ENCODE measurements at regions not wholly inside any gene's neighbourhood (a gene's known extent, or its start where the extent isn't known, plus 50 kb on each side); places are given as distances from the start of the nearest gene placed in this dataset.
A peak's percentile ranks its signal among the peaks of the same experiment; 100 is the strongest.

DNA sequence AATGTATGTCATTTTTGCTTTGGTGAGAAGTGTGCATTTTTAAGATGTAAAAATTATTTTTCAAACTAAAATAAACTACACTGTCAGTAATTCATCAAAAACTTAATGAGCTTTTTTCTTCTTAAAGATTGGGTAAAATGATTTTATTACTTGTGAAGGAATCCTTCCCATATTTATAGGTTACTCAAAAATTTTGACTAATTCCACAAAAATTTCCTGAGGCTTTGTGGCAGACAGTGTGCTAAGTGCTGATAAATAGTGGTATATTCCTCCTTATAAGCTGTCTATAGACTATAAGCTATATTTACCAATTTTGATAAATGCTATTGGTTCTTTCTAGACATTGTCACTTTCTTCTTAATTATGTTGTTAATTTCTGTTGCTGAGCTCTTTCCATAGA, 284.5 kb upstream of the SEMA6D start:
- TF ChIP-seq GATA3 (IDR thresholded peaks at IDR 0.05; ENCODE audit: low read depth, low read length) (no peak), GATA2 (IDR thresholded peaks at IDR 0.05; ENCODE audit: low read depth, low read length) (no peak)

DNA sequence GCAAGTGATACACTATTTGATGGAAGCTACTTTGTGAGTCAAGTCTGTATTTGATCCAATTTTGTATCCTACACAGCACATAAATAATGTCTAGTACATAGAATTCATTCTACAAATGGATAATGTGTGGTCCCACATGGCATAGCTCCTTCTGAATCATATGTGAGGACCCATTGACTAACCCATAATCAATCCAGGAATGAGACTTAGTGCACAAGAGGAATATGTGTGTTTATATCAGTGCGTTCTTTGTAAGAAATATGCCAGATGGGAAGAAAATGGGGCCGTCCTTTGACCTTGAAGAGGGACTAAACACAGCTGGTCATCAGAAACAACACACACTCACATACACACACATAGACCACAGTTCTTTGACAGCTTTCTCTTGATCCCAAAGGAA, 282.7 kb upstream of the SEMA6D start:
- TF ChIP-seq GATA3 (IDR thresholded peaks at IDR 0.05; ENCODE audit: low read depth, low read length) (no peak), GATA2 (IDR thresholded peaks at IDR 0.05; ENCODE audit: low read depth, low read length) (no peak)

DNA sequence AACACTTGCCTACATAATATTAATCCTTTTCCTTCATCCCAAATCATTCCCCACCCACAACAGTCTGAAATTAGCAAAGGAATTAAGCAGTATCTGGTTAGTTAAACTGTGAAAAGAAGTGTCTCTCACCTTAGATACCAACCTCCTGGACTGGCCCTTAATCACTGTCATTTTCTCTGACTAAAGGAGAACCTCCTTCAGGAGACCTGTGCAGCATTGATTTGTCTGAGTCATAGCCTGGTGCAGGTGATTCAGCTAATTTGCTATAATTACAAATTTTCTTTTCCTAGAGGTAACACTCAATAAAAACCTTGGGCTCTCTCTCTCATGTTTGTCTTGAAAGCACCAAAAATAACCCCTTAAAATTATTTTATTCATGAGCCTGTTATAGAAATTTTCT, 279.8 kb upstream of the SEMA6D start:
- no peak for TF ChIP-seq GATA3 (IDR thresholded peaks at IDR 0.05; ENCODE audit: low read depth, low read length)
- no peak for TF ChIP-seq GATA2 (IDR thresholded peaks at IDR 0.05; ENCODE audit: low read depth, low read length)

DNA sequence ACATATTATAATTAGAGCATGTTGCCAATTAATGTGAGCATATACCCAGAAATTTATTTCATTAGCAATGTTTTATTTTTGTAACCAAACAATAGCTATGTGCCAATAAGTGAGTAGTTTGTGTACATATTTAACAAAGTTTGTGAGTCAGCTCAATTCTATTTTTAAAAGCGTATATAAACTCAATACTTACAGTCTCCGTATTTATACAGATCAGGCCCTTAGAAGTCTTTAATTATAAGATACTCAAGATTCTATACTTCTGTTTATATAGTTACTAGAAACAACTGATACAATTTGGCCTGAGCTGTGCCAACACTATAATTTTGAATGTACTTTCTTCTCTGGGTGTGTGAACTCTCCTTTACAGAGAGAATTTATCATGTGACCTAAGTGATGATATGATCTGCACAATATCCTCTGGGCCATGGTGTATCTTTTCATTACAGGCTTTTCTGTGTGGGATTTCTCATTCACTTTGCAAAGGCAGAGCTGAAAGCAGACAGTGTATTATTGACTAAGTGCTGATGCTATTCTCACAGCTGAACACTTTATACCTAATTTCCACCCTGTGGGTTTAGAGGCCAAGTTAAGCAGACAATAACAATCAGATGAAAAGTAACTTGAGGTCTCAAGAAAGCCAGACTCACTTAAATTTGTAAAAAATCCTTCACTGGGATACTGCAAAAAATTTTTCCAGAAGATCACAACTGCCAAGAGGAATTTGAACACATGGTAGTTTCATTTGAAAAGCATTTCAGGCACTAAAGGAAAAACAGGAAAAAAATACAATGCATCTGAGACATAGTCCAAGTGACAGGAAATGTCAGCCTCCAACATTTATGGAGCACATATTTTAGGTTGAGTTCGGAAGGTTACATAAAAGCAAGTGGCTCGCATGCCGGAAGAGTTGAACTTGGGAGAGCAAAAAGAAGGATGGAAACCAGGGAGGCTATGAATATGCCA, 277.9 kb upstream of the SEMA6D start:
- TF ChIP-seq GATA3 (IDR thresholded peaks at IDR 0.05; ENCODE audit: low read depth, low read length) (no peak), GATA2 (IDR thresholded peaks at IDR 0.05; ENCODE audit: low read depth, low read length) (peak; percentile 22; the same call in 1 of the 2 replicates)

DNA sequence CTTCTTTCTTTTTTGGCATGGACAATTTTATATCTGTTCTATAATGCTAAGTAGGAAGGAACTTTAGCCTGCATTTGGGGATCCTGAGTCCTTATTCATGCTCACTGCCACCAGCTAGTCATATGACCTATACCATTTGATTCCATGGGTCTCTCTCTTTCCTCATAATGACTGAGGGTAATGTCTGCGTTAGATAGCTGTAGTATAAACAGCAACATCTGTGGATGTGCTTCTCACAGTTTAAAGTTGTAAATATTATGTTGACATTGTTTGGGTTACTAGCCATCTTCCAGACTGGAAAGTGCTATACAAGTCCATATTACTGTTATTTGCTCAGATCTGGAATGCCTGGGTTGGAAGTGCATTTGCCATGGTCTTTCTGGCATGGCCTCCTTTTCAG, 274.9 kb upstream of the SEMA6D start:
- TF ChIP-seq GATA3 (IDR thresholded peaks at IDR 0.05; ENCODE audit: low read depth, low read length) (no peak), GATA2 (IDR thresholded peaks at IDR 0.05; ENCODE audit: low read depth, low read length) (no peak)

DNA sequence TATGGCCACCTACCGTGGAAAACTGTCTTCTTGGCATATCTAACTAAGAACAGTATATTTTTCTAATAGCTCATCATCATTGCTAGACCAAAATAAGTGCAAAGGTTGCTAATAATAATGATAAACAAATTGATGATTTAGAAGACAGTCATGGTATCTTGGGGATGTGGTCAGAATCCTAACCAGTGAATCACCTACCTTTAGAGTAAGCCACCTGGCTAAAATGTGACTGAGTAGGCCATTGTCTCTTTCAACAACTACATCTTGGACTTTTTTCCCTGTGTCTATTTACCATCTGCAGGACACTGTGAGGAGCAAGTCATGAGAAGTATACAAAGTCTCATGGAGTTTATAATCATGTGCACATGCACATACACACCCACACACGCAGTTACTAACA, 273.5 kb upstream of the SEMA6D start:
- TF ChIP-seq GATA2 (IDR thresholded peaks at IDR 0.05; ENCODE audit: low read depth, low read length) = no peak
- TF ChIP-seq GATA3 (IDR thresholded peaks at IDR 0.05; ENCODE audit: low read depth, low read length) = no peak

DNA sequence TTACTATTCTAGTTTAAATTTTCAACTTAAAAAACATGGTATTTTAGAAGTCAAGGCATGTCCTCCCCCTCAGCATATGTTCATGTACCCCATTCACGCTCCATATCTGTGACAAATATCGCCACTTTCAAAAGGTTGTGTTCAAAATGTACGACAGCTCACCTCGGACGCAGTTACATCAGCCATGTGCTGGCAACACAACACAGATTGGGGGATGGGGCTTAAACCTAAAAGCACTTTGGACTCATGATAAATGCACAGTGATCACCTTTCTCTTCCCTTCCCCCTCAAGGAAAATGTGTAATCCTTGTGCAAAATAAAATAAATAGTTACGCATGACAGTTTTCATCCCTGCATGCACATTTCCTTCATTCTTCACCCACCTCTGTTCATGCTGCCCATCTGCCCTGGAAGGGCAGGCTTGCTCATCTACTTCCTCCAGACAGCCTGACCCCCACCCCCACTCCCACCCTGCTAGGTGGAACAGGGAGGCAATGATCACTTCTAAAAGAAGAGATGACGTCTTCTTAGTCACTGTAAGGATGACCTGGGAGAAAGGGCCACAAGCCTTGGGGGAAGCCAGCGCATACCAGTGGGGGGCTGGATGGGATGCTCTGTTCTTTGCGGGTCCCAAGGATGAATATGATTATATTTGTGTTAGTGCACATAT, 271.4 kb upstream of the SEMA6D start:
- TF ChIP-seq GATA2 (IDR thresholded peaks at IDR 0.05; ENCODE audit: low read depth, low read length) (no peak), GATA3 (IDR thresholded peaks at IDR 0.05; ENCODE audit: low read depth, low read length) (no peak)

DNA sequence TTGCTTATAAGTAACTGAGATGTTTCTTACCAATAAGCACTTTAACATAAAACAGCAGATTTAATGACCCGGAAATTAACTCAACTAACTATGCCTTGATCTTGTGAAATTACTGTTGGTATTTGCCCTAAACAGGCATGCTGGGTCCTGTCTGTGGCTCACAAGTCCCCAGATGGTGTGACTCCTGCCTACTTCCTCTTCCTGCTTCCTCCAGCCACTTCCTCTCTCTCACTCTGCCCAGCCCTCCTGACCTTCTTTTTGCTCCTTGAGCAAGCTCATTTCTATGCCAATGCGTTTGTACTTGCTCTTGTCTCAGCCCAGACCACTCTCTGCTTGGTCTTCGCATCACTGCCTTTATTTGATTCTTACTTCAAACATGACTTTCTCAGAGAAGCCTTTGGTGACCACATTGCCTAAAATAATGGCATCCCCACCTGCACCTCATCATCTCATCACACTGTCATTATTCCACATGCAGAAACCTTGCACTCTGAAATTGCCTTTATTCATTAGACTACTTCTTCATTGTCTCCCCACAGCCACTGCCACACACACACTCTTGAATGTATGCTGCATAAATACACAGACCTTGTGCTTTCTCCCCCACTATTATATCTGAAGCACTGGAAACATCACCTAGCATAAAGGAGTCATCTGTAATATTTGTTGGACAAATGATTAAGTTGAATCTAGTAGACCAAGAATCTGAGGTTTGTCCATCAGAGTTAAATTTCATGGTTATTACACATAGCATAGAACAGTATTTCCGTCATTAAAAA, 256.3 kb upstream of the SEMA6D start:
- TF ChIP-seq GATA2 (IDR thresholded peaks at IDR 0.05; ENCODE audit: low read depth, low read length) (no peak), GATA3 (IDR thresholded peaks at IDR 0.05; ENCODE audit: low read depth, low read length) (no peak)

DNA sequence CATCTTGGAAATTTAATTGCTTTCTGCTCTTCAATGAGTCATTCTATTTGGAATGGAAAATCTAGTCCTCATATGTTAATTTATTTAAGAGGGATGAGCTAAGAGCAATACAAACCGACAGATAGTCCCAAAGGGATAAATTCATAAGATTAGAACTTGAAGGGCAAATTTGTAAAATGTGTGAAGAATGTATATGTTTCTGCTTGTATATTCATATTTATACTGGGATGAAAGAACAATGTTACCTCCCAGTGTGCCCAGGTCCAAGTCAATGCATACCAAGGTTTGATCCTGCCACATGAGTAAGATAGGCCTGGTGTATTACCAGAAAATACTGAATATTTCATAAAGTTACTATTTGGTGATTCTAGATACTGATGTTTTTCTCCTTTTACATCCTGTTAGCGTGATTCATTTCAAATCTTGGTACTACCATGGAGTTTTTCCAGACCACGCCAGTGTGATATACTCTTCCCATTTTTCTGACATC, 255.6 kb upstream of the SEMA6D start:
- TF ChIP-seq GATA3 (IDR thresholded peaks at IDR 0.05; ENCODE audit: low read depth, low read length) (no peak), GATA2 (IDR thresholded peaks at IDR 0.05; ENCODE audit: low read depth, low read length) (no peak)

DNA sequence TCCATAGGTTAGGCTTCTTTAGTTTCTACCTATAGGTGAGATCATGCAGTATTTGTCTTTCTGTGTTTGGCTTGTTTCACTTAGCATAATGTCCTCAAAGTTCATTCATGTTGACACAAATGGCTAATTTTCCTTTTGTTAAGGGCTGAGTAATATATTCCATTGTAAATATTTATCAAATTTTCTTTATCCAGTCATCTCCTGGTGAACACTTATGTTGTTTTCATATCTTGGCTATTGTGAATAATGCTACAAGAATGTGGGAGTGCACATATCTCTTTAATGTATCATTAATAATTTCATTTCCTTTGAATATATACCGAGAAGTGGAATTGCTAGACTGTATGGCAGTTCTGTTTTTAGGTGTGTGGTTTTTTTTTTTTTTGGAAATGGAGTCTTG, 250.9 kb upstream of the SEMA6D start:
- TF ChIP-seq GATA3 (IDR thresholded peaks at IDR 0.05; ENCODE audit: low read depth, low read length) (no peak), GATA2 (IDR thresholded peaks at IDR 0.05; ENCODE audit: low read depth, low read length) (no peak)

DNA sequence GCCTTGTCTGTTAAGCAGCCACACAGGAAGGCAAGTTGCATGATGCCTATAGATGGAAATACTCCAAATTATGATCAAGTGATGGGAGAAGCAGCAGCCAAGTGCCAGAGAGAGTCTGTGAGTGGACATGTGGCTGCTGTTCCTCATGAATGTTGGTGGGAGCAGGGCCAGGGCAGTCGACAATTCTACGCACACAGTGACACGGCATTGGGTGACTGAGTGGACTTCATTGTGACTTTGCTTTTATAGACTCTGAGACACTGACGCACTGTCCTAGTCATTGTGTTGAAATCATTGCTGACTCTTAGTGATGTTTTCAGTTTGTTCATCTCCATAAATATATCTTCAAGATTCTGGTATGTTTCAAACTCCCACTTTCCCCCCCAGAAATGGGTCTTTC, 246.3 kb upstream of the SEMA6D start:
- TF ChIP-seq GATA2 (IDR thresholded peaks at IDR 0.05; ENCODE audit: low read depth, low read length) (no peak), GATA3 (IDR thresholded peaks at IDR 0.05; ENCODE audit: low read depth, low read length) (no peak)

DNA sequence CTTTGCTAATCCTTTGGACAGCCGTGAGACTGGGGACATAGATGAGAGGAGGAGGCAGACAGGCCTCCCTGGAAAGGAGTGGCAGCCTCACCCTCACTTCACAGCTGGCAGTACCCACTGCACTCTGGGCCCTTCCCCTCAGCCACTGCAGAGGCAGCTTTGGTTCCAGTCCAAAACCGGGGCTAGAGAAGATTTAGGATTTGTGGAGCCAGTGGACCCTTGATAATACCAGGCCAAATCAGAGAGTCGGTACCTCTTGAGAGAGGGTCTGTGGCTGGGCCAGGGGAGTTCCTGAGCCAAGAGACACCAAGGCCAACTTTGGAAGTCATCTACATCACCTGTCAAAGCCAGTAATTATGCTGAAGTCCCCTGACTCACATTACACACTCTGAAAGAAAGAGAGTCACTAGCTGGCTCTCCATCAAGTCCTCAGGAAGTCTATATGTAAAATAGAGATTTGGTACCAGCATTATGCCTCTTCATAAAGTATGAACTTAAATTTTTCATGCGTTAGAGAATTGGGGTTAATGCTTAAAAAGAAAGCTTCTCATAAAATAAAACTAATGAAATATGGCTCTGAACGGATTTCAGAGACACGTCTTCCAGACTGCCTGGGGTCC, 244.1 kb upstream of the SEMA6D start:
- no peak for TF ChIP-seq GATA2 (IDR thresholded peaks at IDR 0.05; ENCODE audit: low read depth, low read length)
- TF ChIP-seq GATA3 (IDR thresholded peaks at IDR 0.05; ENCODE audit: low read depth, low read length) = no peak

DNA sequence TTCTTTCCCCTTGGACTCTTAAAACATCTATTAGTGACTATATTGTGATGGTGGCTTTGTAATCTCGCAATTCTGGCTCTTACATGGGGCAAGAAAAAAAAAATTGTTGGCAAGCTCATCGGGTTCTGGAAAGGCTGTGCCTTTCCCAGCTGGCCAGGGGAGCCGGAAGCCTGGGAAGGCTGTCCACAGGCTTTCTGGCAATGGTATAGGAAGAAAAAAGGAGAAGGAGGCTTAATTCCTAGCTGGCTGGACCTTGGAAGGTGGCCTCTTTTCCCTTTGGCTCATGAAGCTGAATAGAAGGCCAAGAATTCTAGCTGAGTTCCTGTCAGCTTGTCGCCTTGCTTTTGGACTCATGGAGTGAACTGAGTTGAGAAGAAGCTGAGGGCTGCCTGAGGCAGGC, 243.5 kb upstream of the SEMA6D start:
- TF ChIP-seq GATA3 (IDR thresholded peaks at IDR 0.05; ENCODE audit: low read depth, low read length) (no peak), GATA2 (IDR thresholded peaks at IDR 0.05; ENCODE audit: low read depth, low read length) (no peak)

DNA sequence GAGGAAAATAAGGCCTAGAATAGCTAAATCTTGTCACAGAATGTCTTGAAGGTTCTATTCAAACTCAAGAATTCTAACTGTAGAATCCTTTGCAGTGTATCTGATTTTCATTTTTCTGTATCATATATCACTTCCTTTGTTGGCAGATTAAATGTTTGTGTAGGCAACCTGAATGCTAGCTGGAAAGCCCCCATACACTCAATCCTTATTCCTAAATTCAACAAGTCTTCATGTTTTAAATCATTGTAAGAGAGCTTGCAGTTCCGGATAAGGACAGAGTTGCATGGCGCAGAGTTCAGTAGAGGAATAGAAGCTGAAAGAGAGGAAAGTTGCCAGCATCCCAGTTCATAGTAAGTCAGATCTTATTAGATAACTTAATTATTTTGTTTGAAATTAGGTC, 242.0 kb upstream of the SEMA6D start:
- TF ChIP-seq GATA2 (IDR thresholded peaks at IDR 0.05; ENCODE audit: low read depth, low read length) (no peak), GATA3 (IDR thresholded peaks at IDR 0.05; ENCODE audit: low read depth, low read length) (no peak)
